OCI-LY1 (cell line): ENCODE measurements at regions not wholly inside any gene's neighbourhood (a gene's known extent, or its start where the extent isn't known, plus 50 kb on each side); places are given as distances from the start of the nearest gene placed in this dataset.

Experiments used
- EZH2 ChIP-seq: fragments of 200-600 bp; sonication (generic), shearing (Covaris generic); IDR thresholded peaks from 2 replicates; pipeline ENCODE4 v1.8.0; 2017; ENCODE audit warnings: borderline replicate concordance, mixed run types, mild to moderate bottlenecking, antibody characterized with exemption, low read length, moderate library complexity, mixed read lengths
- TF ChIP-seq, protein P1 (sequence below): fragments of 200-600 bp; sonication (generic), shearing (Covaris generic); IDR thresholded peaks from 2 replicates; pipeline ENCODE4 v1.5.1; 2017; ENCODE audit warnings: mild to moderate bottlenecking, antibody characterized with exemption, low read length, moderate library complexity, mixed read lengths

DNA sequence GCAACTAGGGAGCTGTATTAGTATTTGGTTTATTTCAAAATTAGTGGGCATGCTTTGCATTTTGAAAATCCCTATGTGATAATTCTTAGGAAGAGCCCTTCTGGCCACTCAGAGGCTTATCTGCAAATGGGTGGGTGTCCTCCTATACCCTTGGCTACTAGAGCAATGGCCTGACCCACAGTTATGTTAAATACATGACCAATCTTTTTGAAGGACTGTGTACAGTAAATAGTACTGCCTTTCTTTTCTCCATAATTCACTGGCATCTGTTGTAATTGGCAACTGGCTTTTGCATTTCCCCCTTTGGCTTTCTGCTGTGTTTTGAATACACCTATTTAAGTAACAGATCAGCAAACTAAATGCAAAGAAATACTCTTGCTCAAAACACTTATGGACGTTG lies 175.4 kb downstream of the ANXA2 start:
- TF ChIP-seq, protein P1, sequence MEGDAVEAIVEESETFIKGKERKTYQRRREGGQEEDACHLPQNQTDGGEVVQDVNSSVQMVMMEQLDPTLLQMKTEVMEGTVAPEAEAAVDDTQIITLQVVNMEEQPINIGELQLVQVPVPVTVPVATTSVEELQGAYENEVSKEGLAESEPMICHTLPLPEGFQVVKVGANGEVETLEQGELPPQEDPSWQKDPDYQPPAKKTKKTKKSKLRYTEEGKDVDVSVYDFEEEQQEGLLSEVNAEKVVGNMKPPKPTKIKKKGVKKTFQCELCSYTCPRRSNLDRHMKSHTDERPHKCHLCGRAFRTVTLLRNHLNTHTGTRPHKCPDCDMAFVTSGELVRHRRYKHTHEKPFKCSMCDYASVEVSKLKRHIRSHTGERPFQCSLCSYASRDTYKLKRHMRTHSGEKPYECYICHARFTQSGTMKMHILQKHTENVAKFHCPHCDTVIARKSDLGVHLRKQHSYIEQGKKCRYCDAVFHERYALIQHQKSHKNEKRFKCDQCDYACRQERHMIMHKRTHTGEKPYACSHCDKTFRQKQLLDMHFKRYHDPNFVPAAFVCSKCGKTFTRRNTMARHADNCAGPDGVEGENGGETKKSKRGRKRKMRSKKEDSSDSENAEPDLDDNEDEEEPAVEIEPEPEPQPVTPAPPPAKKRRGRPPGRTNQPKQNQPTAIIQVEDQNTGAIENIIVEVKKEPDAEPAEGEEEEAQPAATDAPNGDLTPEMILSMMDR: no peak
- no peak for TF ChIP-seq EZH2
